GM18520 (cell line): ENCODE measurements at regions not wholly inside any gene's neighbourhood (a gene's known extent, or its start where the extent isn't known, plus 50 kb on each side); places are given as distances from the start of the nearest gene placed in this dataset.

Source experiments
- ATAC-seq: cut with Tn5 transposase; IDR thresholded peaks from one replicate; pipeline ENCODE4 v1.9.1; 2021; ENCODE audit not compliant: unreplicated experiment

GRCh38 chr21:15233611-15234010 lies 168.8 kb upstream of the NRIP1 start:
- ATAC-seq, result no peak

GRCh38 chr21:15236111-15236510 lies 171.3 kb upstream of the NRIP1 start:
- no peak for ATAC-seq

GRCh38 chr21:15240848-15241247 lies 176.0 kb upstream of the NRIP1 start:
- ATAC-seq, result no peak

GRCh38 chr21:15241997-15242736 lies 177.4 kb upstream of the NRIP1 start:
- ATAC-seq, result no peak

- no peak for ATAC-seq
Measured at GRCh38 chr21:15242906-15243305, 178.1 kb upstream of the NRIP1 start.

GRCh38 chr21:15243406-15243805 lies 178.6 kb upstream of the NRIP1 start:
- no peak for ATAC-seq

- no peak for ATAC-seq
Measured at GRCh38 chr21:15247613-15248012, 182.8 kb upstream of the NRIP1 start.

- ATAC-seq, result no peak
Measured at GRCh38 chr21:15249285-15249993, 184.6 kb upstream of the NRIP1 start.

GRCh38 chr21:15250384-15250783 lies 185.6 kb upstream of the NRIP1 start:
- no peak for ATAC-seq

GRCh38 chr21:15252431-15252830 lies 187.6 kb upstream of the NRIP1 start:
- no peak for ATAC-seq

GRCh38 chr21:15254111-15254510 lies 189.3 kb upstream of the NRIP1 start:
- ATAC-seq, result no peak

GRCh38 chr21:15255261-15255660 lies 190.5 kb upstream of the NRIP1 start:
- ATAC-seq, result no peak

- ATAC-seq, result no peak
Measured at GRCh38 chr21:15255763-15256162, 191.0 kb upstream of the NRIP1 start.

- ATAC-seq, result no peak
Measured at GRCh38 chr21:15256996-15257395, 192.2 kb upstream of the NRIP1 start.

- no peak for ATAC-seq
Measured at GRCh38 chr21:15257646-15258045, 192.8 kb upstream of the NRIP1 start.

- no peak for ATAC-seq
Measured at GRCh38 chr21:15259824-15260223, 195.0 kb upstream of the NRIP1 start.

GRCh38 chr21:15260604-15261003 lies 195.8 kb upstream of the NRIP1 start:
- no peak for ATAC-seq

- ATAC-seq, result no peak
Measured at GRCh38 chr21:15264084-15264665, 199.4 kb upstream of the NRIP1 start.

- no peak for ATAC-seq
Measured at GRCh38 chr21:15272171-15272570, 207.4 kb upstream of the NRIP1 start.

- no peak for ATAC-seq
Measured at GRCh38 chr21:15272591-15272990, 207.8 kb upstream of the NRIP1 start.

- ATAC-seq, result no peak
Measured at GRCh38 chr21:15273244-15273643, 208.4 kb upstream of the NRIP1 start.
